Gastrocnemius medialis (tissue), 4 donors: ENCODE measurements at regions not wholly inside any gene's neighbourhood (a gene's known extent, or its start where the extent isn't known, plus 50 kb on each side); places are given as distances from the start of the nearest gene placed in this dataset.

Experiments
- ATAC-seq, 2 donors: fragments of 150-250 bp; one replicate each; pipeline ENCODE4 v1.9.1; 2016
- DNase-seq, 2 donors: peaks; one replicate each; pipeline ENCODE4 v3.0.0-alpha.2; 2019
- H3K27ac ChIP-seq, 4 donors: fragments of 200-600 bp; sonication (generic); 1 replicate in 1 of 4; 2 replicates in 3 of 4; pipeline ENCODE4 v1.5.1; 2016 to 2018; ENCODE audit warnings: mild to moderate bottlenecking in 2 of 4, moderate library complexity in 1 of 4
- H3K27me3 ChIP-seq, 3 donors: fragments of 200-600 bp; sonication (generic) in 2 of 3; 1 replicate in 1 of 3; 2 replicates in 2 of 3; pipeline versions ENCODE4 v1.5.1 to v1.6.0; 2016 to 2019; ENCODE audit warnings: mild to moderate bottlenecking in 1 of 3, moderate library complexity in 1 of 3
- H3K36me3 ChIP-seq, 2 donors: fragments of 200-600 bp; sonication (generic) in 1 of 2; one replicate each; pipeline ENCODE4 v1.5.1; 2017 to 2018
- H3K4me1 ChIP-seq, 2 donors: fragments of 200-600 bp; sonication (generic) in 1 of 2; one replicate each; pipeline ENCODE4 v1.5.1; 2016 to 2017; ENCODE audit warnings: mild to moderate bottlenecking in 2 of 2
- H3K4me3 ChIP-seq, 4 donors: fragments of 200-600 bp; sonication (generic) in 3 of 4; 1 replicate in 1 of 4; 2 replicates in 3 of 4; pipeline ENCODE4 v1.5.1; 2016 to 2019; ENCODE audit warnings: mild to moderate bottlenecking in 2 of 4
- H3K9me3 ChIP-seq, 3 donors: fragments of 200-600 bp; sonication (generic) in 2 of 3; 1 replicate in 1 of 3; 2 replicates in 2 of 3; pipeline ENCODE4 v1.5.1; 2016 to 2019
- POLR2A ChIP-seq, 2 donors: fragments of 450-650 bp; IDR thresholded peaks; one replicate each; pipeline ENCODE4 v1.6.1; 2017; ENCODE audit warnings: antibody characterized with exemption in 2 of 2, mild to moderate bottlenecking in 2 of 2, moderate library complexity in 2 of 2
- in situ Hi-C, 4 donors: fragments of 200-750 bp; cut with MboI; loops; one replicate each; pipeline versions ENCODE4 v1.15.0 to v1.8.0; 2017; ENCODE audit warnings: low sequenced_read_pairs in 4 of 4
- intact Hi-C: fragments of 100-400 bp; cut with DNase I; formaldehyde crosslinking; loops from one replicate; pipeline ENCODE4 v1.15.1; 2023; ENCODE audit warnings: low total_unique reads
- TF ChIP-seq, protein P1 (sequence below), 5 experiments: fragments of 450-650 bp in 3 of 5; fragments of 200-600 bp in 2 of 5; sonication (generic) in 2 of 5; IDR thresholded peaks in 4 of 5; conservative IDR thresholded peaks in 1 of 5; 1 replicate in 4 of 5; 2 replicates in 1 of 5; pipeline ENCODE4 v1.5.1; 2016 to 2019; ENCODE audit warnings: antibody characterized with exemption in 5 of 5, mild to moderate bottlenecking in 3 of 5, moderate library complexity in 3 of 5

DNA sequence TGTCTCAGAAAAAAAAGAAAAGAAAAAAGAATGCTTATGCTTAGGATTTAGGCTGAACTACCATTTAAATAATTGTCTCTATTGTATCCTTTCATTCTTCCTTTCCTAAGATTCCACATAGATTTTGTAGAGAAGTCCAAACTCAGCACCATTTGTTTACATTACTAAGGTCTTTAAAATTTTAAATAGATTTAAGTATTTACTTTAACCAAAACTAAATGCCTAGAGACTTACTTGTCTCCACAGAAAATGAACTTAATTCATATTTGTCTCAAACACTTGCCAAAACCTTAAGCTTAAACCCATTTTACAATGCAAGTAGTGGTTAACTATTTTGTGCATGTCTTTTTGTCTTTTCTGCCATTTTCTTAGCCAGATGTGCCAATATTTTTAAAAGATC is 54.1 kb upstream of the ABI1 start:
- intact Hi-C loops, result no loop called here

DNA sequence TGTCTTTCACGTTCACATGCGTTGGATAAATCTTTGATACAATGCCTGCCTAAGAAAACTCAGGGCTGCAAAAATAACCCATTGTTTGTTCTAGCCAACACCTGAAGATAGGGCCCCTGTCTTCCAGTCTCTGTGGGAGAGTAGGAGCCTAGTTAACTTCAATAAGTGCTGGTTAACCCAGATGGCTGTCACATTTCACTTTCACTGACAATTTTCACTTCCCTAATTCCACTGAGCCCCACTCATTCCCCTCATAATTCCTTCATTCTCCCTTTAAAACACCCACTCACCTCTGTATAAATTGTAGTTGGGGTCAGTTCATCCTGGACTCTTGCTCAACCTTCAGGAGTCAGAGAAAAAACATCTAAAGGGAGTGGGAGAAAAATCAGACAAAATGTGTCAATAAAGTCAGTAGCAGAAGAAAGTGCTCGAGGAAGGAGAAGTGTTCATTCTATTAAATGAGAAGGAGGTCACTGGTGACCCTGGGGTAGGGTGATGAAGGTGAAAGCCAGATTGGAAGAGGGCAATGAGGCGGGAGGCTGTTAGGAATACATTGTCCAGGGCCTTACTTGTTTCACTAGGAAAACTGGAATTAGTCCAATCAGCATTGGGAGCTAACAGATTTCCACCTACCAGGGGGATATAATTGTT is 51.2 kb upstream of the ABI1 start:
- H3K9me3 ChIP-seq, result no peaks in the 10 kb centered on the region
- H3K36me3 ChIP-seq, result no peaks in the 10 kb centered on the region
- intact Hi-C loops (no loop called here), in situ Hi-C loops (no loop called here)
- no peaks in the 10 kb centered on the region for H3K27me3 ChIP-seq
- H3K4me3 ChIP-seq, result no peak overlapping the region
- H3K4me1 ChIP-seq, result no peaks in the 10 kb centered on the region
- DNase-seq (no peak), ATAC-seq (no peak)
- H3K27ac ChIP-seq, result no peak overlapping the region
- no peak for TF ChIP-seq POLR2A (IDR thresholded peaks at IDR 0.05)
- TF ChIP-seq, protein P1, sequence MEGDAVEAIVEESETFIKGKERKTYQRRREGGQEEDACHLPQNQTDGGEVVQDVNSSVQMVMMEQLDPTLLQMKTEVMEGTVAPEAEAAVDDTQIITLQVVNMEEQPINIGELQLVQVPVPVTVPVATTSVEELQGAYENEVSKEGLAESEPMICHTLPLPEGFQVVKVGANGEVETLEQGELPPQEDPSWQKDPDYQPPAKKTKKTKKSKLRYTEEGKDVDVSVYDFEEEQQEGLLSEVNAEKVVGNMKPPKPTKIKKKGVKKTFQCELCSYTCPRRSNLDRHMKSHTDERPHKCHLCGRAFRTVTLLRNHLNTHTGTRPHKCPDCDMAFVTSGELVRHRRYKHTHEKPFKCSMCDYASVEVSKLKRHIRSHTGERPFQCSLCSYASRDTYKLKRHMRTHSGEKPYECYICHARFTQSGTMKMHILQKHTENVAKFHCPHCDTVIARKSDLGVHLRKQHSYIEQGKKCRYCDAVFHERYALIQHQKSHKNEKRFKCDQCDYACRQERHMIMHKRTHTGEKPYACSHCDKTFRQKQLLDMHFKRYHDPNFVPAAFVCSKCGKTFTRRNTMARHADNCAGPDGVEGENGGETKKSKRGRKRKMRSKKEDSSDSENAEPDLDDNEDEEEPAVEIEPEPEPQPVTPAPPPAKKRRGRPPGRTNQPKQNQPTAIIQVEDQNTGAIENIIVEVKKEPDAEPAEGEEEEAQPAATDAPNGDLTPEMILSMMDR (IDR thresholded peaks at IDR 0.05 in 4 of 5, conservative IDR thresholded peaks at IDR 0.05 in 1 of 5), result no peak

More for the DNA sequence above, 54.1 kb upstream of the ABI1 start:
- TF ChIP-seq POLR2A (IDR thresholded peaks at IDR 0.05), result no peak
- TF ChIP-seq, protein P1 (IDR thresholded peaks at IDR 0.05 in 4 of 5, conservative IDR thresholded peaks at IDR 0.05 in 1 of 5), result no peak
- no peak overlapping the region for H3K4me3 ChIP-seq
- ATAC-seq (no peak), DNase-seq (no peak)
- no peaks in the 10 kb centered on the region for H3K27me3 ChIP-seq
- H3K9me3 ChIP-seq, result no peaks in the 10 kb centered on the region
- no peak overlapping the region for H3K27ac ChIP-seq
- no peaks in the 10 kb centered on the region for H3K36me3 ChIP-seq
- H3K4me1 ChIP-seq, result no peaks in the 10 kb centered on the region
- in situ Hi-C loops, result no loop called here
